Gastrocnemius medialis (tissue), 4 donors: ENCODE measurements at regions not wholly inside any gene's neighbourhood (a gene's known extent, or its start where the extent isn't known, plus 50 kb on each side); places are given as distances from the start of the nearest gene placed in this dataset.
"Not testable (repeated sequence)": the region's sequence is repeated elsewhere in the genome, so short reads cannot be mapped to it uniquely, and the experiment has no call there.

Experiments used
- ATAC-seq, 2 donors: fragments of 150-250 bp; one replicate each; pipeline ENCODE4 v1.9.1; 2016
- DNase-seq, 2 donors: peaks; one replicate each; pipeline ENCODE4 v3.0.0-alpha.2; 2019
- H3K27ac ChIP-seq, 4 donors: fragments of 200-600 bp; sonication (generic); 1 replicate in 1 of 4; 2 replicates in 3 of 4; pipeline ENCODE4 v1.5.1; 2016 to 2018; ENCODE audit warnings: mild to moderate bottlenecking in 2 of 4, moderate library complexity in 1 of 4
- H3K27me3 ChIP-seq, 3 donors: fragments of 200-600 bp; sonication (generic) in 2 of 3; 1 replicate in 1 of 3; 2 replicates in 2 of 3; pipeline versions ENCODE4 v1.5.1 to v1.6.0; 2016 to 2019; ENCODE audit warnings: mild to moderate bottlenecking in 1 of 3, moderate library complexity in 1 of 3
- H3K36me3 ChIP-seq, 2 donors: fragments of 200-600 bp; sonication (generic) in 1 of 2; one replicate each; pipeline ENCODE4 v1.5.1; 2017 to 2018
- H3K4me1 ChIP-seq, 2 donors: fragments of 200-600 bp; sonication (generic) in 1 of 2; one replicate each; pipeline ENCODE4 v1.5.1; 2016 to 2017; ENCODE audit warnings: mild to moderate bottlenecking in 2 of 2
- H3K4me3 ChIP-seq, 4 donors: fragments of 200-600 bp; sonication (generic) in 3 of 4; 1 replicate in 1 of 4; 2 replicates in 3 of 4; pipeline ENCODE4 v1.5.1; 2016 to 2019; ENCODE audit warnings: mild to moderate bottlenecking in 2 of 4
- H3K9me3 ChIP-seq, 3 donors: fragments of 200-600 bp; sonication (generic) in 2 of 3; 1 replicate in 1 of 3; 2 replicates in 2 of 3; pipeline ENCODE4 v1.5.1; 2016 to 2019
- CTCF ChIP-seq, 5 experiments: fragments of 450-650 bp in 3 of 5; fragments of 200-600 bp in 2 of 5; sonication (generic) in 2 of 5; IDR thresholded peaks in 4 of 5; conservative IDR thresholded peaks in 1 of 5; 1 replicate in 4 of 5; 2 replicates in 1 of 5; pipeline ENCODE4 v1.5.1; 2016 to 2019; ENCODE audit warnings: antibody characterized with exemption in 5 of 5, mild to moderate bottlenecking in 3 of 5, moderate library complexity in 3 of 5
- POLR2A ChIP-seq, 2 donors: fragments of 450-650 bp; IDR thresholded peaks; one replicate each; pipeline ENCODE4 v1.6.1; 2017; ENCODE audit warnings: antibody characterized with exemption in 2 of 2, mild to moderate bottlenecking in 2 of 2, moderate library complexity in 2 of 2
- in situ Hi-C, 4 donors: fragments of 200-750 bp; cut with MboI; loops; one replicate each; pipeline versions ENCODE4 v1.15.0 to v1.8.0; 2017; ENCODE audit warnings: low sequenced_read_pairs in 4 of 4
- intact Hi-C: fragments of 100-400 bp; cut with DNase I; formaldehyde crosslinking; loops from one replicate; pipeline ENCODE4 v1.15.1; 2023; ENCODE audit warnings: low total_unique reads

GRCh38 chrX:113512700-113513395 is 672.2 kb upstream of the AMOT start:
- no peaks in the 10 kb centered on the region for H3K9me3 ChIP-seq
- H3K27me3 ChIP-seq: no peaks in the 10 kb centered on the region
- TF ChIP-seq POLR2A (IDR thresholded peaks at IDR 0.05) (no peak), CTCF (IDR thresholded peaks at IDR 0.05 in 4 of 5, conservative IDR thresholded peaks at IDR 0.05 in 1 of 5) (no peak)
- in situ Hi-C loops: no loop called here
- no peak for ATAC-seq
- intact Hi-C loops: no loop called here
- H3K36me3 ChIP-seq: no peaks in the 10 kb centered on the region
- H3K4me1 ChIP-seq: no peaks in the 10 kb centered on the region
- H3K27ac ChIP-seq: no peak overlapping the region
- H3K4me3 ChIP-seq: no peak overlapping the region
- DNase-seq: no peak

- H3K4me1 ChIP-seq: no peaks in the 10 kb centered on the region
- H3K9me3 ChIP-seq: no peaks in the 10 kb centered on the region
- TF ChIP-seq POLR2A (IDR thresholded peaks at IDR 0.05) (no peak), CTCF (IDR thresholded peaks at IDR 0.05 in 4 of 5, conservative IDR thresholded peaks at IDR 0.05 in 1 of 5) (no peak)
- in situ Hi-C loops: no loop called here
- no peak overlapping the region for H3K4me3 ChIP-seq
- DNase-seq: no peak
- no peaks in the 10 kb centered on the region for H3K27me3 ChIP-seq
- ATAC-seq: no peak
- H3K36me3 ChIP-seq: no peaks in the 10 kb centered on the region
- no peak overlapping the region for H3K27ac ChIP-seq
- intact Hi-C loops: no loop called here
These were observed 670.0 kb upstream of the AMOT start for GRCh38 chrX:113510586-113510985.

GRCh38 chrX:113492895-113493294 is 652.3 kb upstream of the AMOT start:
- no peak for DNase-seq
- Histone ChIP-seq H3K9me3 (no peaks in the 10 kb centered on the region), H3K4me1 (no peaks in the 10 kb centered on the region), H3K36me3 (no peaks in the 10 kb centered on the region), H3K27ac (no peak overlapping the region), H3K4me3 (no peak overlapping the region), H3K27me3 (no peaks in the 10 kb centered on the region)
- ATAC-seq: no peak
- intact Hi-C loops (no loop called here), in situ Hi-C loops (no loop called here)
- no peak for TF ChIP-seq CTCF (IDR thresholded peaks at IDR 0.05 in 4 of 5, conservative IDR thresholded peaks at IDR 0.05 in 1 of 5)
- TF ChIP-seq POLR2A (IDR thresholded peaks at IDR 0.05): no peak

GRCh38 chrX:113473418-113473817 is 632.8 kb upstream of the AMOT start:
- H3K4me3 ChIP-seq: no peak overlapping the region
- peaks cover 0 to 4% (median 0%) of the 10 kb centered on the region in 3 donors for H3K27me3 ChIP-seq
- TF ChIP-seq CTCF (IDR thresholded peaks at IDR 0.05 in 4 of 5, conservative IDR thresholded peaks at IDR 0.05 in 1 of 5): no peak
- no peak for TF ChIP-seq POLR2A (IDR thresholded peaks at IDR 0.05)
- in situ Hi-C loops (no loop called here), intact Hi-C loops (no loop called here)
- no peak overlapping the region for H3K27ac ChIP-seq
- H3K36me3 ChIP-seq: no peaks in the 10 kb centered on the region
- ATAC-seq: no peak
- no peaks in the 10 kb centered on the region for H3K4me1 ChIP-seq
- DNase-seq: no peak
- H3K9me3 ChIP-seq: no peaks in the 10 kb centered on the region

- H3K4me1 ChIP-seq, H3K27ac ChIP-seq, H3K27me3 ChIP-seq, H3K9me3 ChIP-seq, intact Hi-C loops, DNase-seq, H3K4me3 ChIP-seq, H3K36me3 ChIP-seq, ATAC-seq, in situ Hi-C loops: not testable (repeated sequence)
These were observed 632.4 kb upstream of the AMOT start for GRCh38 chrX:113473015-113473414.
